ENCODE measurements at regions not wholly inside any gene's neighbourhood (a gene's known extent, or its start where the extent isn't known, plus 50 kb on each side); places are given as distances from the start of the nearest gene placed in this dataset.

DNA sequence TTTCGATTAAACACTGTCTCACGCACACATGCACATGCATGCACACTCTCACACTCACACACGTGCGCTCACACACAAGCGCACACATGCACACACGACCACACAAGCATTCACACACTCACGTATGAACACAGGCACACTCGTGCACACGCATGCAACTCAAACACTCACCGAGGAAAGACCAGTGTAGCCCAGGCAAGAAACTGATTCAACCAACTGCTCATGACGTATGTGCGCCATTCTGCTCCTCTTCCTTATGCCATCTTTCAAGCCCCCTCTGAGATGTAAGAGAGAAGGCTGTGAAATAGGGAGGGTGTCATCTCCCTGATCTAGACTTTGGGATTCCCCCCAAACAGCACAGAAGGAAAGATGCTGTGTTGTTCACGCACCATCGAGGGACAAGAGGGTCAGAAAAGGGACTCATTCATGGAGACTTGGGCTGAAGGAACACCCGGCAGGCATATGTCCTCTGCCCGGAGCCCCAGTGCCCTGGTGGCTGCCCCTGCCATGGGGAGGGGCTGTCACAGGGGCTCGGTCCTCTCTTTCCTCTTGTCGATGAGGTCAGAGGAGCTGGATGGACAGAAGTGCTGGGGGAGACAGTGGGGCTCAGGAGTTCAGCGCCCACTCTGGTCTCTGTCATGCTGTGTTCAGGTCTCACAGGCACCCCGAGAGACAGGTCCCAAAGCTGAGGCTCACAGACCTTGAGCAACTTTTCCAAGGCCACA is 130.1 kb upstream of the SHH start:
- Histone ChIP-seq H3K9ac (ENCODE audit: low read length) (no peak overlapping the region), H4K20me1 (ENCODE audit: low read depth, low read length) (no peaks in the 10 kb centered on the region), H3K79me2 (ENCODE audit: insufficient read depth, low read length) (no peaks in the 10 kb centered on the region), H3K9me3 (ENCODE audit: insufficient read depth, low read length) (no peaks in the 10 kb centered on the region), H3K4me3 (ENCODE audit: insufficient read depth, low read length, poor library complexity, severe bottlenecking) (no peak overlapping the region), H3K27ac (ENCODE audit: low read depth, low read length) (no peak overlapping the region), H2AFZ (ENCODE audit: low read depth, low read length, severe bottlenecking) (no peak overlapping the region), H3K36me3 (ENCODE audit: low read length) (no peaks in the 10 kb centered on the region), H3K27me3 (ENCODE audit: low read length) (no peaks in the 10 kb centered on the region), H3K9me2 (replicated peaks; ENCODE audit: insufficient read depth, low read length) (no peaks in the 10 kb centered on the region), H3F3A (ENCODE audit: insufficient read depth) (no peaks in the 10 kb centered on the region), H3K4me2 (ENCODE audit: low read depth, low read length, poor library complexity, severe bottlenecking) (no peak overlapping the region)
- no peak for TF ChIP-seq EZH2phosphoT487 (conservative IDR thresholded peaks at IDR 0.05; ENCODE audit: low read length)
- TF ChIP-seq, protein P1, sequence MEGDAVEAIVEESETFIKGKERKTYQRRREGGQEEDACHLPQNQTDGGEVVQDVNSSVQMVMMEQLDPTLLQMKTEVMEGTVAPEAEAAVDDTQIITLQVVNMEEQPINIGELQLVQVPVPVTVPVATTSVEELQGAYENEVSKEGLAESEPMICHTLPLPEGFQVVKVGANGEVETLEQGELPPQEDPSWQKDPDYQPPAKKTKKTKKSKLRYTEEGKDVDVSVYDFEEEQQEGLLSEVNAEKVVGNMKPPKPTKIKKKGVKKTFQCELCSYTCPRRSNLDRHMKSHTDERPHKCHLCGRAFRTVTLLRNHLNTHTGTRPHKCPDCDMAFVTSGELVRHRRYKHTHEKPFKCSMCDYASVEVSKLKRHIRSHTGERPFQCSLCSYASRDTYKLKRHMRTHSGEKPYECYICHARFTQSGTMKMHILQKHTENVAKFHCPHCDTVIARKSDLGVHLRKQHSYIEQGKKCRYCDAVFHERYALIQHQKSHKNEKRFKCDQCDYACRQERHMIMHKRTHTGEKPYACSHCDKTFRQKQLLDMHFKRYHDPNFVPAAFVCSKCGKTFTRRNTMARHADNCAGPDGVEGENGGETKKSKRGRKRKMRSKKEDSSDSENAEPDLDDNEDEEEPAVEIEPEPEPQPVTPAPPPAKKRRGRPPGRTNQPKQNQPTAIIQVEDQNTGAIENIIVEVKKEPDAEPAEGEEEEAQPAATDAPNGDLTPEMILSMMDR (IDR thresholded peaks at IDR 0.05; ENCODE audit: insufficient read depth, low read length, poor library complexity, severe bottlenecking) = no peak

DNA sequence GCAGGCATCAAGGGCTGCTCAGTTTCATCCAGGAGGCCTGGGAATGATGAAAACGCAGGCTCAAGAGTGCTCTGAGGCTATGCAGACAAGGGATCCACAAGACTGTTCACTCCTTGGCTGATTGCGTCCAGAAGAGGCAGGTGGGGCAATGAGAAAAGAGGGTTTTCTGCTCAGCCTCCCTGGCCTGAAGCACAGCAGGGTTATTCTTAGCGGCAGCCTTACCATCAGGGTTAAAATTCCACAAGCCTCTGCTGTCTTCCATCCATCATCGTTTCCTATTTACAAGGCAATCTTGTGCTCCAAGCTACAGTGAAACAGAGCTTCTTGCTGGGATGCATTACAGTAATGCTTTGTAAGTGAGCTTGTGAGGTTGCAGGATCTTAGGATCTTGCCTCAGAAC is 129.4 kb upstream of the SHH start:
- H3K36me3 ChIP-seq (ENCODE audit: low read length) = no peaks in the 10 kb centered on the region
- no peaks in the 10 kb centered on the region for H4K20me1 ChIP-seq (ENCODE audit: low read depth, low read length)
- H3K9ac ChIP-seq (ENCODE audit: low read length) = no peak overlapping the region
- H3K9me2 ChIP-seq (replicated peaks; ENCODE audit: insufficient read depth, low read length) = no peaks in the 10 kb centered on the region
- no peak overlapping the region for H3K27ac ChIP-seq (ENCODE audit: low read depth, low read length)
- no peak overlapping the region for H2AFZ ChIP-seq (ENCODE audit: low read depth, low read length, severe bottlenecking)
- H3K9me3 ChIP-seq (ENCODE audit: insufficient read depth, low read length) = no peaks in the 10 kb centered on the region
- no peak overlapping the region for H3K4me3 ChIP-seq (ENCODE audit: insufficient read depth, low read length, poor library complexity, severe bottlenecking)
- no peaks in the 10 kb centered on the region for H3K79me2 ChIP-seq (ENCODE audit: insufficient read depth, low read length)
- H3F3A ChIP-seq (ENCODE audit: insufficient read depth) = no peaks in the 10 kb centered on the region
- no peak overlapping the region for H3K4me2 ChIP-seq (ENCODE audit: low read depth, low read length, poor library complexity, severe bottlenecking)
- no peaks in the 10 kb centered on the region for H3K27me3 ChIP-seq (ENCODE audit: low read length)
- no peak for TF ChIP-seq EZH2phosphoT487 (conservative IDR thresholded peaks at IDR 0.05; ENCODE audit: low read length)
- TF ChIP-seq, protein P1 (IDR thresholded peaks at IDR 0.05; ENCODE audit: insufficient read depth, low read length, poor library complexity, severe bottlenecking) = no peak

DNA sequence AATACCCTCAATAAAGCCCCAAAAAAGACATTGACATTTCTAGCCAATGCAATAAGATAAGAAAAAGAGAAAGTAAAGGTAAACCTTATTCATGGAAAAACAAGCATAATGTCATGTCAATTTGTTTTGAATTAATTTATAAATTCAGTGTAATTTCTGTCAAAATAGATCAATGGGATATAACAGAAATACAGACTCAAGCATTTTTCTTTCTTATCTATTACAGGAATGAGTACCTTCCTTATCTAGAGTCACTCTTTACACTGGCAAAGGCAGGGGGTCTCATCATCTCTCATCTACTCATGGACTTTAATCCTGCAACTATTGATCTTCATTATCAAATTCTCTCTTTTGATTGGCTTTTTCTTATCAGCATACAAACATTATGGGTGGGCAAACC is 127.1 kb upstream of the SHH start:
- TF ChIP-seq, protein P1 (IDR thresholded peaks at IDR 0.05; ENCODE audit: insufficient read depth, low read length, poor library complexity, severe bottlenecking) = no peak
- no peak for TF ChIP-seq EZH2phosphoT487 (conservative IDR thresholded peaks at IDR 0.05; ENCODE audit: low read length)
- no peaks in the 10 kb centered on the region for H3K79me2 ChIP-seq (ENCODE audit: insufficient read depth, low read length)

More for the DNA sequence above, 127.1 kb upstream of the SHH start:
- Histone ChIP-seq H3K9ac (ENCODE audit: low read length) (no peak overlapping the region), H4K20me1 (ENCODE audit: low read depth, low read length) (no peaks in the 10 kb centered on the region), H3K9me3 (ENCODE audit: insufficient read depth, low read length) (no peaks in the 10 kb centered on the region), H3F3A (ENCODE audit: insufficient read depth) (no peaks in the 10 kb centered on the region), H3K27me3 (ENCODE audit: low read length) (no peaks in the 10 kb centered on the region), H3K4me3 (ENCODE audit: insufficient read depth, low read length, poor library complexity, severe bottlenecking) (no peak overlapping the region), H3K4me2 (ENCODE audit: low read depth, low read length, poor library complexity, severe bottlenecking) (no peak overlapping the region), H3K27ac (ENCODE audit: low read depth, low read length) (no peak overlapping the region), H2AFZ (ENCODE audit: low read depth, low read length, severe bottlenecking) (no peak overlapping the region), H3K9me2 (replicated peaks; ENCODE audit: insufficient read depth, low read length) (no peaks in the 10 kb centered on the region), H3K36me3 (ENCODE audit: low read length) (no peaks in the 10 kb centered on the region)
